Stimulated activated CD4-positive, alpha-beta T cell treated with anti-CD3 and anti-CD28 coated beads, TNF-alpha, amount 100 ng/mL, for 24 hours (primary cell): ENCODE measurements at regions not wholly inside any gene's neighbourhood (a gene's known extent, or its start where the extent isn't known, plus 50 kb on each side); places are given as distances from the start of the nearest gene placed in this dataset.
A peak's percentile ranks its signal among the peaks of the same experiment; 100 is the strongest.
"Not testable (repeated sequence)": the region's sequence is repeated elsewhere in the genome, so short reads cannot be mapped to it uniquely, and the experiment has no call there.

Source experiments
- DNase-seq, 3 experiments: peaks; one replicate each; pipeline ENCODE4 v3.0.0-alpha.2; 2020; ENCODE audit warnings: low read depth in 3 of 3

GRCh38 chr5:34188001-34188822 lies 145.2 kb upstream of the C1QTNF3 start:
- DNase-seq: peak in 2 of 3 experiments; percentile 57 to 66

- not testable (repeated sequence) for DNase-seq
Observed at GRCh38 chr5:34189246-34189645, 146.2 kb upstream of the C1QTNF3 start.

- not testable (repeated sequence) for DNase-seq
Observed at GRCh38 chr5:34189752-34190411, 146.9 kb upstream of the C1QTNF3 start.

GRCh38 chr5:34190466-34190865 lies 147.5 kb upstream of the C1QTNF3 start:
- DNase-seq: not testable (repeated sequence)

GRCh38 chr5:34191279-34191744 lies 148.3 kb upstream of the C1QTNF3 start:
- DNase-seq: not testable (repeated sequence)

- DNase-seq: not testable (repeated sequence)
Observed at GRCh38 chr5:34192064-34192922, 149.3 kb upstream of the C1QTNF3 start.

GRCh38 chr5:34192923-34193262 lies 149.9 kb upstream of the C1QTNF3 start:
- DNase-seq: not testable (repeated sequence)

GRCh38 chr5:34193297-34193696 lies 150.3 kb upstream of the C1QTNF3 start:
- DNase-seq: not testable (repeated sequence)

GRCh38 chr5:34193804-34194203 lies 150.8 kb upstream of the C1QTNF3 start:
- DNase-seq: not testable (repeated sequence)

- not testable (repeated sequence) for DNase-seq
Observed at GRCh38 chr5:34196091-34196490, 153.1 kb upstream of the C1QTNF3 start.

GRCh38 chr5:34205347-34205746 lies 162.3 kb upstream of the C1QTNF3 start:
- DNase-seq: not testable (repeated sequence)

- DNase-seq: not testable (repeated sequence)
Observed at GRCh38 chr5:34217386-34217785, 174.4 kb upstream of the C1QTNF3 start.

GRCh38 chr5:34221329-34222073 lies 178.5 kb upstream of the C1QTNF3 start:
- not testable (repeated sequence) for DNase-seq

GRCh38 chr5:34223158-34223557 lies 180.1 kb upstream of the C1QTNF3 start:
- DNase-seq: not testable (repeated sequence)

GRCh38 chr5:34230402-34230801 lies 187.4 kb upstream of the C1QTNF3 start:
- not testable (repeated sequence) for DNase-seq

- not testable (repeated sequence) for DNase-seq
Observed at GRCh38 chr5:34243802-34244201, 200.8 kb upstream of the C1QTNF3 start.

- DNase-seq: peak; percentile 61 to 80 (median 64)
Observed at GRCh38 chr5:34244281-34245031, 201.4 kb upstream of the C1QTNF3 start.

- not testable (repeated sequence) for DNase-seq
Observed at GRCh38 chr5:34245032-34245394, 202.0 kb upstream of the C1QTNF3 start.

- not testable (repeated sequence) for DNase-seq
Observed at GRCh38 chr5:34245813-34246212, 202.8 kb upstream of the C1QTNF3 start.

- DNase-seq: not testable (repeated sequence)
Observed at GRCh38 chr5:34258598-34258997, 215.6 kb upstream of the C1QTNF3 start.
